CD4-positive, alpha-beta memory T cell (primary cell): ENCODE measurements at regions not wholly inside any gene's neighbourhood (a gene's known extent, or its start where the extent isn't known, plus 50 kb on each side); places are given as distances from the start of the nearest gene placed in this dataset.

Experiments
- CTCF ChIA-PET: fragments of 350-600 bp; sonication (Branson Sonifier 250); formaldehyde crosslinking; loops from one replicate; lab custom pipeline; 2021; ENCODE audit warnings: inconsistent platforms; ENCODE audit not compliant: partially characterized antibody; lab: Charles Lee
- POLR2A ChIA-PET: fragments of 350-600 bp; sonication (Branson Sonifier 250); formaldehyde crosslinking; loops from one replicate; lab custom pipeline; 2021; ENCODE audit not compliant: partially characterized antibody; lab: Charles Lee
- DNase-seq, 5 donors: peaks; one replicate each; pipeline versions ENCODE4 v3.0.0 to v3.0.0-alpha.2; 2020 to 2022; ENCODE audit warnings: mixed read lengths in 1 of 5
- H3K27ac ChIP-seq: one replicate; pipeline ENCODE4 v1.7.0; 2013; ENCODE audit warnings: low read depth, low read length
- H3K27me3 ChIP-seq: 2 replicates; pipeline ENCODE4 v1.7.0; 2013; ENCODE audit warnings: mild to moderate bottlenecking, low read length, moderate library complexity; ENCODE audit not compliant: insufficient read depth
- H3K36me3 ChIP-seq: 2 replicates; pipeline ENCODE4 v1.7.0; 2013; ENCODE audit warnings: mild to moderate bottlenecking, low read length, moderate library complexity; ENCODE audit not compliant: insufficient read depth
- H3K4me1 ChIP-seq: 2 replicates; pipeline ENCODE4 v1.7.0; 2013; ENCODE audit warnings: mild to moderate bottlenecking, low read length, moderate library complexity; ENCODE audit not compliant: insufficient read depth
- H3K4me3 ChIP-seq, 2 donors: one replicate each; pipeline ENCODE4 v1.7.0; 2013; ENCODE audit warnings: low read length in 2 of 2, mild to moderate bottlenecking in 1 of 2
- H3K9me3 ChIP-seq, 2 donors: one replicate each; pipeline ENCODE4 v1.7.0; 2013; ENCODE audit warnings: low read length in 2 of 2, control low read depth in 1 of 2; ENCODE audit not compliant: control insufficient read depth in 1 of 2
- H3K27ac Mint-ChIP-seq, 7 donors: one replicate each; pipeline ENCODE4 v1.8.0; 2020 to 2021; ENCODE audit warnings: mixed read lengths in 7 of 7, mild to moderate bottlenecking in 6 of 7, inconsistent platforms in 3 of 7, moderate library complexity in 3 of 7
- H3K27me3 Mint-ChIP-seq, 2 donors: one replicate each; pipeline ENCODE4 v1.8.0; 2020 to 2021; ENCODE audit warnings: mixed read lengths in 2 of 2
- H3K36me3 Mint-ChIP-seq, 2 donors: one replicate each; pipeline ENCODE4 v1.8.0; 2020 to 2021; ENCODE audit warnings: mixed read lengths in 2 of 2, inconsistent platforms in 1 of 2, mild to moderate bottlenecking in 1 of 2
- H3K4me1 Mint-ChIP-seq, 4 donors: one replicate each; pipeline ENCODE4 v1.8.0; 2020 to 2021; ENCODE audit warnings: mixed read lengths in 4 of 4, mild to moderate bottlenecking in 1 of 4
- H3K4me3 Mint-ChIP-seq, 8 donors: one replicate each; pipeline ENCODE4 v1.8.0; 2020 to 2021; ENCODE audit warnings: mixed read lengths in 8 of 8, mild to moderate bottlenecking in 7 of 8, moderate library complexity in 6 of 8, inconsistent platforms in 3 of 8
- H3K9me3 Mint-ChIP-seq, 8 donors: one replicate each; pipeline ENCODE4 v1.8.0; 2020 to 2021; ENCODE audit warnings: mixed read lengths in 8 of 8, mild to moderate bottlenecking in 5 of 8, inconsistent platforms in 3 of 8, moderate library complexity in 1 of 8
- intact Hi-C: fragments of 100-400 bp; cut with micrococcal nuclease; formaldehyde crosslinking; loops from one replicate; pipeline ENCODE4 v1.15.1; 2023

DNA sequence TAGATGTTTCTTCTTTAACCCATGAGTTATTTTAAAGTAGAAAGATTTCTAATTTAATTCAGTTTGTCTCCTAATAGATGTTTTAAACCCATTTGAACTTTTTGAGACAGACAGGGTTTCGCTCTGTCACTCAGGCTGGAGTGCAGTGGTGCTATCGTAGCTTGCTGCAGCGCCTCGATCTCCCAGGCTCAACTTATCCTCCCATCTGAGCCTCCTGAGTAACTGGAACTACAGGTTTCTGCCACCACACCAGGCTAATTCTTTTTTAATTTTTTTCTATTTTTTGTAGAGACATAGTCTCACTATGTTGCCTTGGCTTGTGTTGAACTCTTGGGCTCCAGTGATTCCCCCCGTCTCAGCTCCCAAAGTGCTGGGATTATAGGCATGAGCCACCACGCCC, 53.0 kb upstream of the RAB18 start:
- Mint-ChIP-seq H3K9me3 (no peaks in the 10 kb centered on the region), H3K4me1 (peaks cover 3 to 17% (median 13%) of the 10 kb centered on the region in 4 donors), H3K27ac (no peak overlapping the region), H3K27me3 (no peaks in the 10 kb centered on the region), H3K36me3 (no peaks in the 10 kb centered on the region), H3K4me3 (no peak overlapping the region)
- Histone ChIP-seq H3K36me3 (no peaks in the 10 kb centered on the region), H3K9me3 (no peaks in the 10 kb centered on the region), H3K4me3 (no peak overlapping the region), H3K4me1 (peaks cover 12% of the 10 kb centered on the region), H3K27me3 (no peaks in the 10 kb centered on the region), H3K27ac (no peak overlapping the region)
- ChIA-PET POLR2A (no interaction called here), CTCF (interaction anchor here (1.9 kb wide), 1 partner anchor 206 kb away, joined by 4 read pairs; no protein-coding TSS in a partner anchor)
- no peak for DNase-seq
- intact Hi-C loops: no loop called here

DNA sequence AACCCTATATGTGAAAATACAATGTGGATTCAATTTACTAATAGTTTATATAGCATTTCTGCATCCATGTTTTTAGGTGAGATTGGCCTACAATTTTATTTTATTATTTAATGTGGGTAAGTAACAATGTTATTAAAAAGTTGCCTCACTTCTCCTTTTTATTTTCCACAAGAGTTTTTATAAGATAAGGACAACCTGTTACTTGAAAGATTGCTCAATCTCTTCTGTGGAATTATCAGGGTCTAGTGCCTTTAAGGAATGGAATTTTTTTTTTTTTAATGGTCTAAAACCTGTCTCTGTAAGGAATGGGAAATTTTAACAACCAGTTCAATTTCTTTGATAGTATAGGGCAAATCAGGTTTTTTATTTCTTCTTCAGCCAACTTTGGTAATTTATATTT, 53.9 kb upstream of the RAB18 start:
- H3K4me1 ChIP-seq: peaks cover 12% of the 10 kb centered on the region
- Mint-ChIP-seq H3K36me3 (no peaks in the 10 kb centered on the region), H3K4me3 (no peak overlapping the region), H3K27me3 (no peaks in the 10 kb centered on the region), H3K9me3 (no peaks in the 10 kb centered on the region), H3K27ac (peak overlapping the region in 2 of 7 donors; percentile 12 to 19), H3K4me1 (peaks cover 3 to 17% (median 13%) of the 10 kb centered on the region in 4 donors)
- H3K27ac ChIP-seq: no peak overlapping the region
- H3K9me3 ChIP-seq: no peaks in the 10 kb centered on the region
- no peaks in the 10 kb centered on the region for H3K27me3 ChIP-seq
- no peak for DNase-seq
- ChIA-PET POLR2A (no interaction called here), CTCF (interaction anchor here (1.0 to 1.9 kb wide), 2 partner anchors 206 to 207 kb away, joined by 4 read pairs; no protein-coding TSS in a partner anchor)
- intact Hi-C loops: no loop called here
- no peaks in the 10 kb centered on the region for H3K36me3 ChIP-seq
- no peak overlapping the region for H3K4me3 ChIP-seq

DNA sequence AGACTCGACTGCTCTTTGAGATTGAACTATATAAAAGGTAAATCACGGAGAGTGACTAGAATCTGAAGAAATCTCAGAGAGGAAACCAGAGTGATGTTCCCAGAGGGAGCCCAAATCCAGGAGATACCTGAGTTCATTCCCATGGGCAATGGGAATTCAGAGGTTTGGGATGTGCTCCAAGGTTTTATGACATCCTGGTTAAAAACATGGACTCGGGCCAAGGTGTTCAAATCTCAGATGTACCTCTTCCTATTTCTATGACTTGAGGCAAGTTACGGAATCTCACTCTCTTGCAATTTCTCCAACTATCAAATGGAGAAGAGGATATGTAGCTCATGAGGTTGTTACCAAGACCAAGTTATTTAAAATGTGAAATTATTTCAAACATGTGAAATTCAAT, 54.5 kb upstream of the RAB18 start:
- Mint-ChIP-seq H3K36me3 (no peaks in the 10 kb centered on the region), H3K9me3 (no peaks in the 10 kb centered on the region), H3K4me3 (no peak overlapping the region), H3K4me1 (peaks cover 3 to 17% (median 13%) of the 10 kb centered on the region in 4 donors), H3K27me3 (no peaks in the 10 kb centered on the region), H3K27ac (peak overlapping the region in 1 of 7 donors; percentile 13)
- ChIA-PET CTCF (interaction anchor here (1.0 to 1.9 kb wide), 3 partner anchors 10 to 208 kb away, joined by 4 read pairs; no protein-coding TSS in a partner anchor), POLR2A (no interaction called here)
- Histone ChIP-seq H3K4me3 (no peak overlapping the region), H3K27me3 (no peaks in the 10 kb centered on the region), H3K9me3 (no peaks in the 10 kb centered on the region), H3K36me3 (no peaks in the 10 kb centered on the region), H3K27ac (no peak overlapping the region), H3K4me1 (peaks cover 12% of the 10 kb centered on the region)
- no peak for DNase-seq
- intact Hi-C loops: loop anchor here (5.0 kb wide), 2 partner anchors 108 to 933 kb away; no protein-coding TSS in a partner anchor

DNA sequence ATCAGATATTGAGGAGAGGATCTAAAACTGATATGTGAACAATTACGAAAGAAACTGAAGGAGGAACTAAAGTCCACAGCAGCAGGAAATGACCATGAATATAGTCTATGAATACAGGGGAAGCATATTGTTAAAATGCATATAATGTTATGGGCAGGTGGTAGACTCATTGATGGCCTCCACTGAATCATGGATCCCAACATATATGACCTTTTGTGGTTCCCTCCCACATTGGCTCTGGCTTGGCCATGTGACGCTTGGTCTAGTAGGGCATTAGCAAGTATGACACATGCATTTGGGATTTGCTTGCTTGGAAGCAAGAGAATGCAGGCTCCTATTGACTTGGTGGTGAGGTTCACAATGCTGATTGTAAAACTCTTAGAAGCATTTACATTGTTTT, 55.2 kb upstream of the RAB18 start:
- Mint-ChIP-seq H3K36me3 (no peaks in the 10 kb centered on the region), H3K4me3 (no peak overlapping the region), H3K27me3 (no peaks in the 10 kb centered on the region), H3K9me3 (no peaks in the 10 kb centered on the region), H3K27ac (no peak overlapping the region), H3K4me1 (peaks cover 3 to 17% (median 13%) of the 10 kb centered on the region in 4 donors)
- CTCF ChIA-PET: interaction anchor here (1.0 to 3.7 kb wide), 7 partner anchors 10 to 209 kb away, joined by 3 to 23 read pairs (median 4); partner anchors contain the start of gene RAB18
- H3K4me3 ChIP-seq: no peak overlapping the region
- POLR2A ChIA-PET: interaction anchor here (0.8 kb wide), 1 partner anchor 58 kb away, joined by 3 read pairs; no protein-coding TSS in a partner anchor
- no peak overlapping the region for H3K27ac ChIP-seq
- no peaks in the 10 kb centered on the region for H3K9me3 ChIP-seq
- peaks cover 12% of the 10 kb centered on the region for H3K4me1 ChIP-seq
- H3K36me3 ChIP-seq: no peaks in the 10 kb centered on the region
- no peak for DNase-seq
- no peaks in the 10 kb centered on the region for H3K27me3 ChIP-seq
- intact Hi-C loops: loop anchor here (5.0 kb wide), 2 partner anchors 108 to 933 kb away; no protein-coding TSS in a partner anchor

DNA sequence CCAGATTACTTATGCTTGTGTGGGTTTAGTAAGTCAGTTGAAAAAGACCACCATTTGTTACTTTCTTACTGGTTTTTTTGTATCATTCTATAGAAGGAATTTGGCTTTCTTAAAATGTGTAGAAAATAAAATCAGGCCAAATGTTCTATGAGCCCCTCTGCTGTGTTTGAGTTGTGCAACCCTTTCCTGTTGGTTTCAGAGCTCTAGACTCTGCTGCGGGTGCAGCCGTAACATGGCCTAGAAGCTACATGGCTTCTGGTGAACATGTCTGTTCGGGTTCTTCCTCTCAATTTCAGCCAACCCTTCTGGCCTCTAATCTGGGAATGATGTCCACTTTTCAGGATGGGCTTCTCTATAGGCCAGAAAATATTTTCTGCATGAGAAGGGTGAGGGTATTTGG, 56.6 kb upstream of the RAB18 start:
- POLR2A ChIA-PET: interaction anchor here (0.5 to 1.1 kb wide), 5 partner anchors 13 to 203 kb away, joined by 3 to 5 read pairs (median 4); partner anchors contain the start of gene RAB18
- H3K27me3 ChIP-seq: no peaks in the 10 kb centered on the region
- CTCF ChIA-PET: interaction anchor here (0.9 to 3.7 kb wide), 11 partner anchors 12 to 946 kb away, joined by 3 to 23 read pairs (median 4); partner anchors contain the start of gene RAB18
- H3K27ac ChIP-seq: no peak overlapping the region
- H3K36me3 ChIP-seq: no peaks in the 10 kb centered on the region
- no peaks in the 10 kb centered on the region for H3K9me3 ChIP-seq
- no peak overlapping the region for H3K4me3 ChIP-seq
- Mint-ChIP-seq H3K27ac (peak overlapping the region in 3 of 7 donors; percentile 39 to 68 (median 45)), H3K4me1 (peaks cover 3 to 17% (median 13%) of the 10 kb centered on the region in 4 donors), H3K27me3 (no peaks in the 10 kb centered on the region), H3K4me3 (peak overlapping the region in 1 of 8 donors; percentile 26), H3K9me3 (no peaks in the 10 kb centered on the region), H3K36me3 (no peaks in the 10 kb centered on the region)
- intact Hi-C loops: loop anchor here (5.0 kb wide), 2 partner anchors 110 to 935 kb away; no protein-coding TSS in a partner anchor
- no peak for DNase-seq
- peaks cover 12% of the 10 kb centered on the region for H3K4me1 ChIP-seq

DNA sequence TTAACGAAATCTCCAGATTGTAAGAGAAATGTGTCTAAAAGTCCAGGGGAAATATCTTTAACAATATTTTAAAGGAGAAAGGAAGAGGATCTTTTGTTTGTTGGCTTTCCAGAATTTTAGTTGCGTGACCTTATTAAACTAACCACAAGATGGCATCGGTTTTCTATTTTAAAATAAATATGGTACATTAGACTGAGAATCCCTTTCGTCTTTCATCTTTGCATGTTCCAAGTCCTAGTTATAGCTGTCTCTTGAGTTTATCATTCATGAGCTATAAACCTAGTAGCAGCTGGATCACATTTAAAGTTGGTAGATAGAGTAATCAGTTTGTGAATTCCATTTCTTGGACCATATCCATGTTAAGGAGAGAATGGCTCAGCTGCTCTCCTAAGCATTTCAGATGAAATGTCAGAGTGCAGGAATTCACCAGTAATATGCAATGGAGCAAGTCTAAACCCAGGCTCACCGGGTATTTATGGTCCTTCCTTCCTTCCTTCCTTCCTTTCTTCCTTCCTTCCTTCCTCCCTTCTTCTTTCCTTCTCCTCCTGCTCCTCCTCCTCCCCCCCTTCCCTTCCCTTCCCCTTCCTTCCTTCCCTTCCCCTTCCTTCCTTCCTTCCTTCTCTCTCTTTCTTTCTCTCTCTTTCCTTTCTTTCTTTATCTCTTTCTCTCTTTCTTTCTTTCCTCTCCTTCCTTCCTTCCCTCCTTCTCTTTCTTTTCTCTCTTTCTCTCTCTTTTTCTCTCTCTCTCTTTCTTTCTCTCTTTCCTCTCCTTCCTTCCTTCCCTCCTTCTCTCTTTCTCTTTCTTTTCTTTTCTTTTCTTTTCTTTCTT, 57.8 kb upstream of the RAB18 start:
- Mint-ChIP-seq H3K27ac (peak overlapping the region in 2 of 7 donors; percentile 8 to 45), H3K36me3 (no peaks in the 10 kb centered on the region), H3K27me3 (no peaks in the 10 kb centered on the region), H3K9me3 (no peaks in the 10 kb centered on the region), H3K4me1 (peaks cover 3 to 17% (median 13%) of the 10 kb centered on the region in 4 donors), H3K4me3 (peak overlapping the region in 3 of 8 donors; percentile 13 to 41 (median 36))
- intact Hi-C loops: loop anchor here (1.0 to 5.0 kb wide), 6 partner anchors 19 to 936 kb away; partner anchors contain the start of gene RAB18
- POLR2A ChIA-PET: interaction anchor here (0.6 to 1.0 kb wide), 2 partner anchors 58 to 76 kb away, joined by 3 to 4 read pairs; partner anchors contain the start of gene RAB18
- CTCF ChIA-PET: interaction anchor here (0.7 to 3.7 kb wide), 18 partner anchors 8 to 732 kb away, joined by 3 to 23 read pairs (median 4); partner anchors contain the start of gene RAB18
- Histone ChIP-seq H3K36me3 (no peaks in the 10 kb centered on the region), H3K4me1 (peaks cover 12% of the 10 kb centered on the region), H3K9me3 (no peaks in the 10 kb centered on the region), H3K4me3 (no peak overlapping the region), H3K27me3 (no peaks in the 10 kb centered on the region), H3K27ac (no peak overlapping the region)
- DNase-seq: peak in 4 of 5 donors; percentile 46 to 50 (median 47)
